ENCODE measurements at regions not wholly inside any gene's neighbourhood (a gene's known extent, or its start where the extent isn't known, plus 50 kb on each side); places are given as distances from the start of the nearest gene placed in this dataset.

GRCh38 chr5:33309068-33309467, 131.7 kb upstream of the TARS1 start:
- no peak for TF ChIP-seq CTCF (IDR thresholded peaks at IDR 0.05; ENCODE audit: borderline replicate concordance, extremely low read depth, low read length, poor library complexity, severe bottlenecking)
- no peak for TF ChIP-seq EZH2 (IDR thresholded peaks at IDR 0.05; ENCODE audit: borderline replicate concordance, low read depth, low read length, severe bottlenecking)
